ENCODE measurements at regions not wholly inside any gene's neighbourhood (a gene's known extent, or its start where the extent isn't known, plus 50 kb on each side); places are given as distances from the start of the nearest gene placed in this dataset.

GRCh38 chr5:127205147-127205546 is 85.4 kb upstream of the MEGF10 start:
- no peak for TF ChIP-seq CTCF (IDR thresholded peaks at IDR 0.05)
- no peak for TF ChIP-seq POLR2A (IDR thresholded peaks at IDR 0.05)
